Stimulated activated CD4-positive, alpha-beta T cell treated with anti-CD3 and anti-CD28 coated beads, Interleukin-15, amount 100 ng/mL, for 48 hours (primary cell): ENCODE measurements at regions not wholly inside any gene's neighbourhood (a gene's known extent, or its start where the extent isn't known, plus 50 kb on each side); places are given as distances from the start of the nearest gene placed in this dataset.
"Not testable (repeated sequence)": the region's sequence is repeated elsewhere in the genome, so short reads cannot be mapped to it uniquely, and the experiment has no call there.

ENCODE experiments used
- DNase-seq, 2 donors: peaks; one replicate each; pipeline ENCODE4 v3.0.0-alpha.2; 2020; ENCODE audit warnings: low read depth in 2 of 2

GRCh38 chr6:113039005-113039404 is 691.9 kb downstream of the RFPL4B start:
- no peak for DNase-seq

- no peak for DNase-seq
Measured at GRCh38 chr6:113047148-113047547, 700.0 kb downstream of the RFPL4B start.

GRCh38 chr6:113047932-113048331 is 700.8 kb downstream of the RFPL4B start:
- no peak for DNase-seq

GRCh38 chr6:113048741-113049140 is 701.6 kb downstream of the RFPL4B start:
- DNase-seq, result no peak

GRCh38 chr6:113049190-113049589 is 702.1 kb downstream of the RFPL4B start:
- DNase-seq, result no peak

GRCh38 chr6:113050010-113050858 is 703.1 kb downstream of the RFPL4B start:
- DNase-seq, result no peak

GRCh38 chr6:113050979-113051378 is 703.8 kb downstream of the RFPL4B start:
- no peak for DNase-seq

GRCh38 chr6:113052506-113052905 is 705.4 kb downstream of the RFPL4B start:
- no peak for DNase-seq

GRCh38 chr6:113055061-113055460 is 707.9 kb downstream of the RFPL4B start:
- no peak for DNase-seq

- no peak for DNase-seq
Measured at GRCh38 chr6:113055998-113056397, 708.9 kb downstream of the RFPL4B start.

- no peak for DNase-seq
Measured at GRCh38 chr6:113057567-113058053, 710.5 kb downstream of the RFPL4B start.

GRCh38 chr6:113060664-113061063 is 713.5 kb downstream of the RFPL4B start:
- no peak for DNase-seq

- DNase-seq, result no peak
Measured at GRCh38 chr6:113065611-113066010, 718.5 kb downstream of the RFPL4B start.

- DNase-seq, result no peak
Measured at GRCh38 chr6:113067612-113068275, 720.6 kb downstream of the RFPL4B start.

GRCh38 chr6:113068570-113068969 is 721.4 kb downstream of the RFPL4B start:
- DNase-seq, result no peak

GRCh38 chr6:113070681-113071080 is 723.6 kb downstream of the RFPL4B start:
- not testable (repeated sequence) for DNase-seq

- no peak for DNase-seq
Measured at GRCh38 chr6:113073611-113074191, 726.6 kb downstream of the RFPL4B start.

- no peak for DNase-seq
Measured at GRCh38 chr6:113076116-113076515, 729.0 kb downstream of the RFPL4B start.

- no peak for DNase-seq
Measured at GRCh38 chr6:113076816-113077215, 729.7 kb downstream of the RFPL4B start.

- DNase-seq, result no peak
Measured at GRCh38 chr6:113077794-113078193, 730.7 kb downstream of the RFPL4B start.

- DNase-seq, result no peak
Measured at GRCh38 chr6:113078791-113079190, 731.7 kb downstream of the RFPL4B start.

- no peak for DNase-seq
Measured at GRCh38 chr6:113082745-113083144, 735.6 kb downstream of the RFPL4B start.

- no peak for DNase-seq
Measured at GRCh38 chr6:113083947-113084346, 736.8 kb downstream of the RFPL4B start.
